MM.1S (cell line): ENCODE measurements at regions not wholly inside any gene's neighbourhood (a gene's known extent, or its start where the extent isn't known, plus 50 kb on each side); places are given as distances from the start of the nearest gene placed in this dataset.

Source experiments
- CTCF ChIP-seq: fragments of 300-600 bp; sonication (generic); IDR thresholded peaks from 2 replicates; pipeline ENCODE4 v1.5.1; 2016; ENCODE audit warnings: antibody characterized with exemption, low read length, mixed read lengths
- EZH2 ChIP-seq: fragments of 300-600 bp; sonication (generic); optimal IDR thresholded peaks from 2 replicates; pipeline ENCODE3; 2017; ENCODE audit warnings: low read depth, mild to moderate bottlenecking, antibody characterized with exemption, low read length, mixed read lengths

GRCh38 chr1:10911490-10912166, 100.8 kb upstream of the TARDBP start:
- TF ChIP-seq CTCF: no peak
- no peak for TF ChIP-seq EZH2
